Kasumi-1 (cell line): ENCODE measurements at regions not wholly inside any gene's neighbourhood (a gene's known extent, or its start where the extent isn't known, plus 50 kb on each side); places are given as distances from the start of the nearest gene placed in this dataset.

ENCODE experiments used
- DNase-seq, 2 experiments: peaks; one replicate each; lab custom pipeline; 2025; lab: John Stamatoyannopoulos, UW

DNA sequence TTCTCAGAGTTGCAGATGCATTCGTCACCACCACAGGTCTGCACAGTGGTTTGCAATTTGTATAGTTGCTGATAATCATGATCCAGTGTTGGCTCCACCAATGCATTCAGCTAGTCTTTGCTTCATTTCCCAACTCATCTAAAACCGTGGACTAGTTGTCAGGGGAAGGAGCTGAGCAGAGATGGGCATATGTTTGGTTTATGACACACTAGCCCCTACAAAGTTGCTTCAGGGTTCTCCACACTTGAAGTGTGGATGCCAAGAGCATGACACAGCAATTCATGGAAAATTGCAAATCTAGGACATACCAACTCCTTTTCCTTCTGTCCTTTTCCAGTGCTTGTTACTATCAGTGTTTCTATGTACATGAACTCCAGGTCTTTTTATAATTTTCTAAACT lies 168.0 kb downstream of the TNFSF13B start:
- no peak for DNase-seq

DNA sequence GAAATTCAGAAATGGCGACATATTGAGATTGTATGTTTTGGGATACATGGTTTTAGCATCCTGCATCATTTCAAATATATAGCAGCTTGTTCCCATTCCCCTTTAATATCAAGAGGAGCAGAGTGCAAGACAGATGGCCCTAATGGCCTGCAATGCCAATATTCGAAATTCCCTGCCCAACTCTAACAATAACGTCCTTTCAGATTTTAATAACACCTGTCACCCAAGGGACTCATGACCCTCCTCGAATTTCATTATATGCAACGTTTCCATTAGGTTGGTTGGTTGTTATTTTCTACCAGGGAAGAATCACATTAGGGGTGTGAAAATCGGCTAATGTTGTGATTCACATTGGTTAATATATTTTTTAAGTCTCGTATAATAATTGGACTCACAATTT lies 170.0 kb downstream of the TNFSF13B start:
- DNase-seq, result no peak

DNA sequence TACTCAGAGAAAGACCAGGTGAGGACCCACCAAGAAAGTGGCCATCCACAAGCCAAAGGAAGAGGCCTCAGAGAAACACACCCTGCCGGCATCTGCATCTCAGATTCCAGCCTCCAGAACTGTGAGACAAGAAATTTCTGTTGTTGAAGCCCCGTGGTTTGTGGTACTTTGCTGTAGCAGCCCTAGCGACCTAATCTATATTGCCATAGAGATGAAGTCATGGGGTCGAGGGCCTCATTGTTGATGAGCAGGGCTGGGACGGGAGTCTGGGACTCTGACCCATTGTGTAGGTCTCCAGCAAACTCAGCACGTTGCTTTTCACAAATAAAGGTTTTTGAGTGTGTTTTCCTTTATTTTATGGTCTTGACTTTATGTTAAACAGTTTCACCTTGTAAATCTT lies 174.9 kb downstream of the TNFSF13B start:
- DNase-seq, result no peak

DNA sequence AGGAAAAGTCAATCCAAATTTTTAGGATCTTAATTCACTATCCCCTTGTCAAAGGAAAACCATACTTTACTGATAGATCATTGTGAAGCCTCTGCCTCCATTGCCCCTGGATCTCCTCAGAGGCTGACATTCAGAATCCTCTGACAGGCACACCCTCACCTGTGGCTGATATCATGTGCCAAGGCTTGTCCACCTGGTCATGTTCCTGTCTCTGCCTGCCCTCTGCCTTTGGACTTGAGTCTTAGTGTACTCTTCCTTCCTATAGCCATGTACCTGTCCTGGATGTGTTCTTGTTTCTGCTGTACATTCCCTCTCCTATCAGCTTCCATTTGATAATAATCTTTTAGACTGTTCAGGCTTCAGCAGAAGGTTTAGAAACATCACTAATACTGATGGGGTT lies 179.4 kb downstream of the TNFSF13B start:
- DNase-seq, result no peak

DNA sequence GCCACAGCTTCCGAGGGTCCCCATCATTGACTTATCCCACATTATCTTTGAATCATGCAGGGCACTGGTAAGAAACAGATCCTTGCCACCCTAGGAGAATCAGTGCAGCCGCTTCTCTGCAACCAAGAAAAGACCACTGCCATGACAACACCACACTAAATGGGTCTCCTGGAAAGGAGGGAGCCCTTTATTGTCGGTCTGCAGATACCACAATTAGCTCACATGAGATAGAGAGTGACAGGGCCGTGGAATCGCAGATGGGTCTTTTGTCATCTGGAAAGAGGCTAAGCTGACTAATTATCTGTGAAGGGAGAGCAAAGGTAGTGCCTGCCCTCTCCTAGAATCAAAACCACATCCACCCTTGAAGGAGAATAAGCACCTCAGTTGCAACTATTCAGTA lies 178.3 kb upstream of the MYO16 start:
- no peak for DNase-seq

DNA sequence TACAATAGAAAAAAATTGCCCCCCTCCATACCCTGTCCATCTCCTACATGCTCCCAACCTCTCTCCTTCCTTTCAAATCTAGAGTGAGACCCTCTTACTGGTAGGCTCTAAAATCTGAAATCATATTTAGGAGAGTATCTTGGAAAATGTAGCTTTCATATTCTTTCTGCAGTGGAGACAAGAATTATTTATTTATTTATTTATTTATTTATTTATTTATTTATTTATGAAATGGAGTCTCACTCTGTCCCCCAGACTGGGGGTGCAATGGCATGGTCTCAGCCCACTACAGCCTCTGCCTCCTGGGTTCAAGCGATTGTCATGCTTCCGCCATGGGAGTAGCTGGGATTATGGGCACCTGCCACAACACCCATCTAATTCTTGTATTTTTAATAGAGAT lies 174.1 kb upstream of the MYO16 start:
- DNase-seq, result no peak

DNA sequence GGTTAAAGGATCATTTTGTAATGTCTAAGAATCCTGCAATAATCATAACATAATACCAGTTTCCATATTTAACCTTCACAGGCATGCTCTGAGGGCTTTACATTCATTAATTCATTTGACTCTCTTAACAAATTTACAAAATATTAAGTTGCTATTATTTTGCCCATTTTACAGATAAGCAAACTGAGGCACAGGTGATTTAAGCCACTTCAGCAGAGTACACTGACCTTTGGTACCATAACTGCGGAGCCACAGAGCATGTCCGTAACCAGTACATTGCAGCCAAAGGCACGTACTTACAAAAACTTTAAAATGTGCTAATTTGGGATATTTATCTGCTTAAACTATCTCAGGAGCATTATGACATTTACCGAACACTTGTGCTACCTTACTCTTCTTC lies 169.4 kb upstream of the MYO16 start:
- no peak for DNase-seq

DNA sequence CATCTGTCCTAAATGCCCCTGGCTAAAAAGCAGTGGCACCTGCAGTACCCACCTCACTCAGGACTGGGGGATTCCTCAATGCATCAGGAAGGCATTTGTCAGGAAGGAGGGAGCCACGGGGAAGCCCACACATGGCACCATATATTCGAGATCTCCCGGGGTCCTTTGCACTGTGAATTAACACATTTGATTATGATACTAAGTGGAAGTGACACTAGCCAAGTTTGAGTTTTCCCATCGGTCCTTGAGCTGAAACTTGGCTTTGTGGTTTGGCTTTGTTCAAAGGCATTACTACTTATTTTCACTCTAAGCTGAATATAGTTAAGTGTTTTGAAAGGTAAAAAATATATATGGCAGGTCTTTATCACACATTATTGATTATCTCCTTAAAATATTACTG lies 168.7 kb upstream of the MYO16 start:
- DNase-seq, result no peak

DNA sequence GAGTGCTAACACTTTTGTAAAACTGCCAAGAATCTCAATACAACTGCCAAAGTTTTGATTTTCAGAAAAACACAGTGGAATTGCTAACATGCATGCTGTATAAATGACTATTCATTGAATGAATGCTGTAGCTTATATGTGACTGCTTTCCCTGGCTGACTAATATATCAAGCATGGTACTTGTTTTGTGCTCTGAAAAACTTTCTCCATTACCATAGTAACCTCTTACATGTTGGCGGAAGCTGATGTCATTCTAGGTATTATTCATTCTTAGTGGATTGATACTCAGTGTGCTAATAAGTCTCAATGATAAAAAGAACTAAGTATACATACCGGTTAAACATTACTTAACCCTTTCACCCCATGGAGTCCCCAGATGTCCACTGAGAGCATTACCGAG lies 166.1 kb upstream of the MYO16 start:
- no peak for DNase-seq

DNA sequence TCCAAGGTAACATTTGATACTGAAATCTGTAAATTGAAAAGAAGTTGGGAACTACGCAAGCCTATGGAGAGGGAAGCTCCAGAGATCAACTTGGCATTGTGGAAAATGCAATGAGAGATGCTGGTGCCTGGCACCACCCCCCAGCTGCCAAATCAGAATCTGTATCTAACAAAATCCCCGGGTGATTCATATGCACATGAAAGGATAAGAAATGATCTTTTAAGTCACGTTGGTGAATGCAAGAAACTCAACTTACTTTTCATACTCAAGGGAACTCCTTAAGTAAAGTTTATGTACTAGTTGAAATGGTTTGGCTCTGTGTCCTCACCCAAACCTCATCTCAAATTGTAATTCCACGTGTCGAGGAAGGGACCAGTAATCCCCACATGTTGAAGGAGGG lies 158.5 kb upstream of the MYO16 start:
- DNase-seq, result no peak

DNA sequence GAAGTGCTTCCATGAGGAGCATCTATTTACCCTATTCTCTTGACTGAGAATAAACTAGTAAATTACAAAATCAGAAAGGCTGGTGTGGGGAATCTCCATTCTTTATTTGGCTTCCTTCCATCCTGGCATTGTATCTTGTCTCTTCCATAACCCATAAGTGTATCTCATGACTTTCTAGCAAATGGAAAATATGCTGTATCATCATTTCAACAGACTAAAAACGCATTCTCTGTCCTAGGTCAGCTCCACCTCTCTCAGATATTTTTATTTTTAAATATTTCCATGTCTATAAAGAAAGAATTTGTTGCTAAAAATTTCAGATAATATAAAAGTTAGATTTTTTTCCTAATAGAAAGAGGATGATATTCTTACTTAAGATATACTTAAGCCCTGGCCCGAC lies 154.2 kb upstream of the MYO16 start:
- no peak for DNase-seq

DNA sequence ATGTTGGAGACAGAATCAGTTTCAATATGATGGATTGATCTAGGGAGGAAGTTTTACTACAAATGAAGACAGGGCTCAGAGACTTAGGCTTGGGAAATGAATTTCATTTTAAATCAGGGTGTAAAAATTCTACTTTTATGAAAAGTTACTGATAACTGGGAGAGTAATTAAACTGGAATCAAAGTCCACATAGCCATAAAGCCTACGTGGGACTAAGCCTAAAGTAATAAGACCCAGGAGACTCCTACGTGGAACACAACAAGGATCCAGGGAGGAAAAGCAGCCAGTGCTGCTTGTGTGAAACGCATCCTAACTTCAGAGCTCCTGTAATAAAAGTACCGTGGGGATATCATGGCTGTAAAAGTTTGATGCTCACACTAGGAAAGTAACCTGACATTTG lies 152.0 kb upstream of the MYO16 start:
- no peak for DNase-seq

DNA sequence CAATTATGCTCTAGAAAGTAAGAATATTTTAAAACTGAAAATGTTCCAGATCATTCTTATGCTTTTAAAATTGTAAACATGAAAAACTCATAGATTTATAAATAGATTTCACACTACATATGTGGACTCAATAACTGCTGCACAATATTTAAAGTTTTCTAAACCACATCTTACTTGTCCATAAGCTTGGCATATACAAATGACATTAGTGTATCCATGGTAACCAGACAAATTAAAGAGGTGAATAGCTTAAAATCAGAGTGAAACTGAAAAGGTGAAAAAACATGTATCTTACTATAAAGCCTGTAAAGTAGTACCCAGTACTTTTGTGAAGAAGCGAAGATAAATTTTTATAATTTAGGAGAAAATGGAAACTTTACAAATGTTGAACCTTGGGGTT lies 151.2 kb upstream of the MYO16 start:
- DNase-seq, result no peak

DNA sequence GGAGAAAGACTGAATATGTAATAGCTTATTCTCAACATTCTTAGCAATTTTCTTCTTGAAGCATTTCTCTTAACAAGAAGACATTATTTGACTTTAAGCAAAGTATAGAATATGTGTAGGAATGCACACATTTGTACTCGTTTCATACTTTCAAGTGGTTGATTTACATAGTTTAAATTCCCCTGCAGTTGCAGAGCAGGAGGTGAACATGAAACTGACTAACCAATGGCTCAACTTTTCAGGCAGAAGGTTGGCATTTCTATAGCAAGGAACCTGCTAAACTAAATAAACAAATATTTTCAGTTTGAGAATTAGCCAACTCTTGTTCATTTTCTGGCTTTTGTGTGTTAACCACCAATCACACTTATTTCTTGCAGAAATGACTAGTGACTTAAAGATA lies 145.4 kb upstream of the MYO16 start:
- no peak for DNase-seq

DNA sequence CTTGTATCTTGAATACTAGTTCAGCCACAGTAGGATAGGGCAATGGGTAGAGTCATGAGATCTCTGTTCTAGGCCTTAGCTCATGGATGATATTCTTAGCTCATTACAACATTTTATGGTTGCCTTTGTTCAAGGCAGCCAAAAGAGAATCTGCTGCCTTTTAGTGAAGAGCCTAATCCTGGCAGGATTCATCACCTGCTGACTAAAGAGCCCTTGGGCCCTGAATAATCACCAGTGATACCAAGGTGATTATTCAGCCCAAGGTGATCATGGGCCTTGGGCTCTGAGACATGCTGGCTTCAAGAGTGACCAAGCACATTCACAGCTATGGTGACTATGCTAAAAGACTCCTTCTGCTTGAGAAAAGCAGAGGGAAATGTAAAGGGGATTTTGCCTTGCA lies 143.3 kb upstream of the MYO16 start:
- DNase-seq, result no peak

DNA sequence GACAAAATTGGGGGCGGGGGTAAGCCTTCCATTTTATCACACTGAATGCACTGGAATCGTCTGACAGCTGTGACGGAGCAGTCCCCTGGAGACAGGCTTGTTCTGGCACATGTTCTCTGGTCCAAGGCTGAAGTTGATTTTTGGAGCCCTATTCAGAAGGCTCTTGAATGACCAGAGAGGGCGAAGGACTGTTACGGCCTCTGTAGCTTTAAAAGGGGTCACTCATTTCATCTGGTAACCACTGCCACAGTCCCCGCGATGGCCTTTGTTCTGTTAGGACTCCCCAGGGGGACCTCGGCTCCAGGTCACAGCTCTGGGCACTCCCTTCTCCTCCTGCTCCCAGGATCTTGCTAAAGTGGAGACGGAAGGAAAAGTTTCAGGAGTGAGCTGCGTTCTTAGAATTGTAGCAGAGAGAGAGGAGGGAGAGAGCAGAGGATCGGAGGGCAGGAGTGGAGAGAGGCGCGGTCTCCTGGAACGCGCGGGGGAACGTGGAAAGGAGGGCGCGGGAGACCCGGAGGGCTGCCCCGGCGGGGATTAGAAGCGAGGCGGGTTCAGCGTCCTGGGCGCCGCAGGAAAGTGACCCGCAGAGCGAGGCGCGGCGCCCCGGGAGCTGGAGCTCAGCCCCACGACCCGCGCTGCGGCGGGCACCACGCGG lies 134.3 kb upstream of the MYO16 start:
- DNase-seq, result no peak

DNA sequence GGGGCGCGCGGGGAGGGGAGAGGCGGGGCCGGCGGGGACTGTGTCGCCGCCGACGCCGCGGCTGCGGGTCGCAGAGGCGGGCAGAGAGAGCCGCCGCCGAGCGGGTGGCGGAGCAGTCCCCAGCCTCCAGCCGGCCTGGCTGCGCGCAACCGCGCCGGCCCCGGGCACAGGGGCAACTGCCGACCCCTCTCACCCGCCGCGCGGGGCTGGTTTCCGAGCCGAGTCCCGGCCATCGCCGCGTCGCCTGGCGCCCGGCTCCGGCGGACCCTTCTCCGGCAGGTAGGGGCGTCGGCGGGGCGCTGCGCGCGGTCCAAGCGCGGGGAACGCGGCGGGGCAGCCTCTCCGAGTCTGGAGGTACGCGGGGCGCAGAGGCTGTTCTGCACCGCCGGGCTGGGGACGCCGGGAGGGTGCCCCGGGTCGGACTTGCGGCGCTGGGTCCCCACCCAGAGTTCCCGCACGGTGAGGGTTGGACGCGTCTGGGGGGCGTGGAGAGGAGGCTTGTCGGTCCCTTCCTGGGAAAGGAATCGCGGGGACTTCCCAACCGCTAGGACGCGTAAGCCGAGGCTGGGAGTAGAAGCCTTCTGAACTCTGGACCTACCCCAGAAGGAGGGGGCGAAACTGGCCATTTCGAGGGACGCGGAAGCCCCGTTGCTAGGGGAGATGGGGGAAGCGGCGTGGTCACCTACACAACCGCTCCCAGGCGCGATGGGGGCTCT lies 133.6 kb upstream of the MYO16 start:
- no peak for DNase-seq

DNA sequence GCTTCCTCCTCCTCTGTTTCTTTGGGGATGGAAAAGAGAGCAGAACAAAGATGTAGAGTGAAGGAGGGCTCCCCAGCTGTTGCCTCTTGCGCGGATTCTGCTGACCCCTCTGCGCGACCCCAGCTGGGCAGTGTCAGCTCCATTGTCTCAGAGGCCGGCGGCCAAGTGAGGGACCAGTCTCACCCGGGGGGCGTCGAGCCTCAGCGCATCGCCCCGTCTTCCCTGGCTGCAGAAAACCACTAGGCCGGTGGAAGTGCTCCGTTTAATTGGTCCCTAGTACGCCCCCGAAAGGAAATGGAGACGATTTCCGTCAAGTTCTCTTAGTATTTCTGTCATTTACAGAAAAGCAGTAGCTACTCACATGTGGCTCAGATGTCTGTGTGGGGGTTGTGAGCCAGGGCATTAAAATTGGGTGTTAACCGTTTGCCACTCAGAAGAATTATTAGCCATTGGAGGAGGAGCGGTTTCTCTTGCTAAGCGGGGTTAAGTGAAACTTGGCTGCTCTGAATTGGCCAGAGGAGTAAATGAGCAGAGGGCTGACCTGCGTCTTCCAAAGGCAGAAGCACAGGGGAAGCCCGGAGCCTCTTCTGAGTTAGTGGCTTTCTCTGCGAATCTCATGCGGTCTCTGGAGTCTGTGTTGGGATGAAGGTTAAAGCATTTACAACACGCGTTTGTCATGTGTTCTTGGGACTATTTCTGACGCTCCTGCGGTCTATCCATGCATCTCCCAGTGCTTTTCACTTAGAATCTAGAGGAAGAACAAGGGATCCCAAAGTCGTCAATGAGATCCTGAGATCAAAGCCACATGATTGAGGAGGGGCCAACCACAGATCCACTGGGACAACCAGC lies 132.8 kb upstream of the MYO16 start:
- DNase-seq, result no peak

DNA sequence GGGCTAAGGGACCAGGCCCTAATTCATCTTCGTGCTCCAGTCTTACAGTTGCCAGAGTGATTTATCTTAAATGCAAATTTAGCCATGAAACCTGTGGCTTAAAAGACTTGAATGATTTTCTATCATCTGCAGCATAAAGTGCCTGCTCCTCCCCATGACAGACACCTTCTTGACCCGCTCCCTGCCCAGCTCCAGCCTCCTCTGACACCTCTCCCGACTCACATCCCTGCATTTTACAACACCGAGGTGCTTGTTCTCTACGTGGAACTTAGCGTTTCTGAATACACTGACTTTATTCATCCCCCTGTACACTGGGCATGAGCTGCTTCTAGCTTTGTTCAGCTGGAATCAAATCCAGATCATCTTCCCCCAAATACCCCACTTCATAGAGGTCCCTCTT lies 128.7 kb upstream of the MYO16 start:
- no peak for DNase-seq

DNA sequence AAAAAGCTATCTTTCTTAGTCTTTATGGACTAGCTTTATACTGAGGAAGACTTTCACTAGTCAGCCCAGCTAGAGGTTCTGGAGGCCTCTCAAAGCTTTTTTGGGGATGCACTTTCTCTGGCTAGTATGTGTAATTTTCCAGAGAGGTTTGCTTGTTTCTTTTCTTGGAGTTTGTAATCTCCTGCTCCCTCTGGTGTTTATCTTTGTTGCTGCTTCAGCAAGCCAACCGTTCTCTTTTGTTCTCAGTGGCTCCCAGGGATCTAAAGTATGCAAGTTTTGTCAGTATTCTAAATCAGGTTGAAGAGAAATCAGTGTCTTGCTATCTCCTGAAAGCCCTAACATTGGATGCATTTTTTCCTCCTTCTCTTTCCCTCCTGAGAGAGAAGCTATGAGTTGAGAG lies 121.1 kb upstream of the MYO16 start:
- DNase-seq, result peak; percentile 66 to 84

DNA sequence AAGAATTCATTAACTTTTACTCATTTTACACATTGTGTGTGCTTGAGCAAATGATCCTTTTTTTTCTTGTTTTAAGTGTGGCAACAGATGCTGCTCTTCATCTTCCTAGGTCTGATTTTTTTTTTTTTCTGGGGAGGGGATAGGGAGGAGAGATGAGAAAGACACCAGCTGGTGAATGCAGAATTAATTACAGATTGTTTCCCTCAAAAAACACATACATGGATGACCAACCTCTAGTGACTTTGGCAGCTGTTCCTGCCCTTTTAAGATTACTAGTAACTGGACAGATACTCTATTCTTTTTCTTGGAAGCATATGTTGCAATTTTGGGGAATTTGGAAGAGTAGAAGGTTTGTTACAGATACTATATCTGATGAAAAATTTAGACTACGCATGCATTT lies 103.6 kb upstream of the MYO16 start:
- no peak for DNase-seq

DNA sequence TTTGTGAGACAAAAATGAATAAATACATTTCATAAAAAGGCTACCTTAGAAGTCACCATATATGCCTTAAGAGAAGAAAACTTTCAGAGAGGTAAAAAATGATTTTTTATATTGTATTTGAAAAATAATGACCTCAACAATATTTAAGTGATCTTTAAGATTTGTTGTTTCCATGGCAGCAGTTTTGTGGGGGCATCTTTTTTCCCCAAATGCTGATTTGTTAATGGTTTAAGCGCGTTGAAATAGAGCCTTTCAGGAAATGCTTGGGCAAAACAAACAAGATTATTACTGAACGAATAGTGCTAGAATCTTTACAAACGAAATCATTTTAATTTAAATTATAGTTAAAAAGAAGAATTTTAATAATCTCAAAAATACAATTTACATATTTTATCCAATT lies 103.1 kb upstream of the MYO16 start:
- DNase-seq, result no peak

DNA sequence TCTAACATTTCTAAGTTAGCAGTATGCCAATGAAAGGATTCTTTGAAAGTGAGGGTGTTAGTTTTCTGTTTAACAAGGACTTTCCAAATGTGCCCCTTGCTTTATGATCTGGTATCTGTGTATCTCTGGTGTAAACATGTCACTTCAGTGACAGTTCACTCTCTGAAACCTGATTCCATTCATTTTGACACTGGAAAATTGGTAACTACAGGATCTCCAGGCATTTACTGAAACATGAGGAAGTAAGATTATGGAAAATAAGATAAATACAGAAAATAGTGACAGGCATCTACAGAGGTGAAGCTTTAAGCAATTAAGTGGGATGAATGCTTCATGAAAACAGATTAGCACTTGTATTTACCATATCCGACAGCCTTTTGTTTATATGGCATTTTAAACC lies 101.6 kb upstream of the MYO16 start:
- DNase-seq, result no peak
